Endothelial cell of umbilical vein (primary cell): ENCODE measurements at regions not wholly inside any gene's neighbourhood (a gene's known extent, or its start where the extent isn't known, plus 50 kb on each side); places are given as distances from the start of the nearest gene placed in this dataset.

Source experiments
- BruUV-seq: library from RNA; stranded (reverse); fragments of 400-500 nt; replicated peaks from 2 replicates; lab custom pipeline; 2021; lab: Mats Ljungman, UMichigan
- CTCF ChIA-PET: fragments of 300-600, 350-600 bp; sonication (Branson Sonifier 250); formaldehyde crosslinking; loops from one replicate; lab custom pipeline; 2021; ENCODE audit warnings: antibody characterized with exemption, inconsistent platforms; lab: Charles Lee
- POLR2A ChIA-PET: fragments of 300-600, 350-600 bp; sonication (Branson Sonifier 250); formaldehyde crosslinking; loops from one replicate; lab custom pipeline; 2021; ENCODE audit warnings: antibody characterized with exemption, inconsistent platforms; lab: Charles Lee
- DNase-seq: peaks from one replicate; pipeline ENCODE4 v3.0.0-alpha.2; 2011; ENCODE audit warnings: low read depth, low spot score
- FAIRE-seq: peaks from 2 replicates; lab custom pipeline; 2011; peaks lifted over from hg19 to GRCh38; lab: Jason Lieb, UNC
- H2AFZ ChIP-seq: 2 replicates; pipeline ENCODE4 v1.6.0; 2012; ENCODE audit warnings: low read depth, low read length, control low read depth, inconsistent platforms
- H3K27ac ChIP-seq: 2 replicates; pipeline ENCODE4 v1.5.1; 2011; ENCODE audit warnings: low read depth, mild to moderate bottlenecking, control low read depth, low read length, moderate library complexity; ENCODE audit not compliant: insufficient read depth
- H3K27me3 ChIP-seq, 2 experiments: 2 replicates each; pipeline versions ENCODE4 v1.6.0 to v1.6.1; 2011; ENCODE audit warnings: low read length in 2 of 2, mixed read lengths in 1 of 2; ENCODE audit not compliant: control insufficient read depth in 2 of 2, insufficient read depth in 2 of 2
- H3K36me3 ChIP-seq, 2 experiments: 2 replicates in 1 of 2; 3 replicates in 1 of 2; pipeline ENCODE4 v1.5.1; 2011; ENCODE audit warnings: low read length in 2 of 2, mild to moderate bottlenecking in 1 of 2, moderate library complexity in 1 of 2; ENCODE audit not compliant: control insufficient read depth in 2 of 2, insufficient read depth in 2 of 2; ENCODE audit errors: extremely low read depth in 1 of 2
- H3K4me1 ChIP-seq: 3 replicates; pipeline ENCODE4 v1.5.1; 2011; ENCODE audit warnings: mild to moderate bottlenecking, low read length; ENCODE audit not compliant: control insufficient read depth, insufficient read depth; ENCODE audit errors: extremely low read depth
- H3K4me2 ChIP-seq: 2 replicates; pipeline ENCODE4 v1.6.1; 2011; ENCODE audit warnings: low read length, control low read depth, mixed read lengths; ENCODE audit not compliant: insufficient read depth
- H3K4me3 ChIP-seq, 3 experiments: fragments of 200-600 bp in 1 of 3; sonication (generic), shearing (Covaris generic) in 1 of 3; replicated peaks in 1 of 3; 2 replicates each; pipeline ENCODE4 v1.5.1; 2011 to 2016; ENCODE audit warnings: control low read depth in 3 of 3, low read length in 3 of 3, mild to moderate bottlenecking in 2 of 3, inconsistent platforms in 1 of 3, low read depth in 1 of 3, moderate library complexity in 1 of 3; ENCODE audit not compliant: insufficient read depth in 1 of 3
- H3K79me2 ChIP-seq: 2 replicates; pipeline ENCODE4 v1.6.0; 2012; ENCODE audit warnings: low read length, inconsistent platforms; ENCODE audit not compliant: control insufficient read depth, insufficient read depth
- H3K9ac ChIP-seq: replicated peaks from 2 replicates; pipeline ENCODE3; 2011; ENCODE audit warnings: low read length, control low read depth; ENCODE audit not compliant: insufficient read depth; ENCODE audit errors: extremely low read depth
- H3K9me1 ChIP-seq: replicated peaks from 3 replicates; pipeline ENCODE4 v1.6.0; 2011; ENCODE audit warnings: mild to moderate bottlenecking, low read length; ENCODE audit not compliant: control insufficient read depth, insufficient read depth; ENCODE audit errors: extremely low read depth
- H3K9me3 ChIP-seq: replicated peaks from 2 replicates; pipeline ENCODE4 v1.5.1; 2012; ENCODE audit warnings: low read length, inconsistent platforms; ENCODE audit not compliant: control insufficient read depth, insufficient read depth
- H4K20me1 ChIP-seq: replicated peaks from 2 replicates; pipeline ENCODE3; 2011; ENCODE audit warnings: mild to moderate bottlenecking, low read length; ENCODE audit not compliant: control insufficient read depth, insufficient read depth; ENCODE audit errors: extremely low read depth
- EZH2 ChIP-seq: IDR thresholded peaks from 2 replicates; pipeline ENCODE4 v1.6.1; 2012; ENCODE audit warnings: borderline replicate concordance, low read depth, mild to moderate bottlenecking, moderate library complexity, low read length, inconsistent platforms; ENCODE audit not compliant: severe bottlenecking
- FOS ChIP-seq: IDR thresholded peaks from 2 replicates; pipeline ENCODE4 v1.6.1; 2011; ENCODE audit warnings: mild to moderate bottlenecking, low read length, moderate library complexity, borderline replicate concordance; ENCODE audit not compliant: insufficient read depth
- GATA2 ChIP-seq: IDR thresholded peaks from 2 replicates; pipeline ENCODE4 v1.7.0; 2011; ENCODE audit warnings: low read depth, mild to moderate bottlenecking, moderate library complexity, mixed read lengths, low read length; ENCODE audit not compliant: insufficient read length, insufficient read depth
- JUN ChIP-seq: IDR thresholded peaks from 2 replicates; pipeline ENCODE4 v1.6.1; 2011; ENCODE audit warnings: borderline replicate concordance, low read depth; ENCODE audit not compliant: insufficient read length, insufficient read depth
- MYC ChIP-seq: IDR thresholded peaks from one replicate; pipeline ENCODE4 v1.6.1; 2011; ENCODE audit warnings: mild to moderate bottlenecking, low read depth, low read length
- POLR2A ChIP-seq: IDR thresholded peaks from 2 replicates; pipeline ENCODE4 v1.6.1; 2012; ENCODE audit warnings: low read depth, mild to moderate bottlenecking, control low read depth, low read length
- POLR2AphosphoS5 ChIP-seq: IDR thresholded peaks from 2 replicates; pipeline ENCODE4 v1.6.1; 2012; ENCODE audit warnings: low read depth, mild to moderate bottlenecking, control low read depth, low read length, moderate library complexity; ENCODE audit not compliant: insufficient read depth
- dilution Hi-C: fragments of 300-500 bp; cut with MboI; formaldehyde crosslinking; loops from one replicate; pipeline ENCODE4 v1.15.0; 2019; ENCODE audit warnings: low sequenced_read_pairs; ENCODE audit not compliant: extremely low pct_ligation_motif_present
- intact Hi-C: fragments of 100-400 bp; cut with micrococcal nuclease; formaldehyde crosslinking; loops from one replicate; pipeline ENCODE4 v1.10.0; 2022
- TF ChIP-seq, protein P1 (sequence below), 2 donors: IDR thresholded peaks; 1 replicate in 1 of 2; 2 replicates in 1 of 2; pipeline ENCODE4 v1.5.1; 2011; ENCODE audit warnings: low read length in 2 of 2, mild to moderate bottlenecking in 2 of 2, moderate library complexity in 2 of 2, control low read depth in 1 of 2, inconsistent platforms in 1 of 2, low read depth in 1 of 2; ENCODE audit not compliant: insufficient read depth in 1 of 2; ENCODE audit errors: extremely low read depth in 1 of 2
- TF ChIP-seq, protein P2 (sequence below): IDR thresholded peaks from 2 replicates; pipeline ENCODE4 v1.6.1; 2011; ENCODE audit not compliant: insufficient read depth, insufficient read length

DNA sequence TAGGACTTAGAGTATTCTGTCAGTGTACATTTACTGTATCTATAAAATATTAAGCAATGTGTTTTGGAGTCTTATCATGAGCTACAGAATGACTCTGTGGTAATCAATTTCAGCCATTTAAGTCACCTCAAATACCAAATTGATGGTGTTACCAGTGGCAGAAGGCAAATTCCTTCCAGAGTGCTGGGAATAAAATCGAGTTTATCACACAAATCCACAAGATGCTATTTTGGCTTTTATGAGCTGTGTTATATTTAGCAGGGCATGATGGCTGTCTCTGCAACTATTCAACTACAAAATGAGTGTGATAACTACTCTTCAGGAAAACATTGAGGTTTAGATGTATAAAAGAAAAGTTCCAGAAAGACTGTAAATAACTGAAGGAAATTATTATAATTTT is 78.2 kb downstream of the AREG start:
- Histone ChIP-seq H3K9me3 (no peaks in the 10 kb centered on the region), H3K4me2 (no peak overlapping the region), H3K4me1 (no peaks in the 10 kb centered on the region), H3K36me3 (no peaks in the 10 kb centered on the region), H3K4me3 (no peak overlapping the region), H3K27ac (no peak overlapping the region), H3K9me1 (no peaks in the 10 kb centered on the region), H3K9ac (no peak overlapping the region), H4K20me1 (no peaks in the 10 kb centered on the region), H2AFZ (no peak overlapping the region), H3K79me2 (no peaks in the 10 kb centered on the region), H3K27me3 (no peaks in the 10 kb centered on the region)
- POLR2A ChIA-PET, result no interaction called here
- intact Hi-C loops, result no loop called here
- BruUV-seq, result no TSS peak
- dilution Hi-C loops, result no loop called here
- DNase-seq (no peak), FAIRE-seq (no peak)
- TF ChIP-seq MYC (no peak), FOS (no peak), POLR2A (no peak), JUN (no peak), EZH2 (no peak), GATA2 (no peak), POLR2AphosphoS5 (no peak)
- TF ChIP-seq, protein P1, sequence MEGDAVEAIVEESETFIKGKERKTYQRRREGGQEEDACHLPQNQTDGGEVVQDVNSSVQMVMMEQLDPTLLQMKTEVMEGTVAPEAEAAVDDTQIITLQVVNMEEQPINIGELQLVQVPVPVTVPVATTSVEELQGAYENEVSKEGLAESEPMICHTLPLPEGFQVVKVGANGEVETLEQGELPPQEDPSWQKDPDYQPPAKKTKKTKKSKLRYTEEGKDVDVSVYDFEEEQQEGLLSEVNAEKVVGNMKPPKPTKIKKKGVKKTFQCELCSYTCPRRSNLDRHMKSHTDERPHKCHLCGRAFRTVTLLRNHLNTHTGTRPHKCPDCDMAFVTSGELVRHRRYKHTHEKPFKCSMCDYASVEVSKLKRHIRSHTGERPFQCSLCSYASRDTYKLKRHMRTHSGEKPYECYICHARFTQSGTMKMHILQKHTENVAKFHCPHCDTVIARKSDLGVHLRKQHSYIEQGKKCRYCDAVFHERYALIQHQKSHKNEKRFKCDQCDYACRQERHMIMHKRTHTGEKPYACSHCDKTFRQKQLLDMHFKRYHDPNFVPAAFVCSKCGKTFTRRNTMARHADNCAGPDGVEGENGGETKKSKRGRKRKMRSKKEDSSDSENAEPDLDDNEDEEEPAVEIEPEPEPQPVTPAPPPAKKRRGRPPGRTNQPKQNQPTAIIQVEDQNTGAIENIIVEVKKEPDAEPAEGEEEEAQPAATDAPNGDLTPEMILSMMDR (IDR thresholded peaks at IDR 0.05; ENCODE audit: extremely low read depth in 1 of 2, insufficient read depth in 1 of 2, low read depth in 1 of 2, low read length in 2 of 2), result no peak
- TF ChIP-seq, protein P2, sequence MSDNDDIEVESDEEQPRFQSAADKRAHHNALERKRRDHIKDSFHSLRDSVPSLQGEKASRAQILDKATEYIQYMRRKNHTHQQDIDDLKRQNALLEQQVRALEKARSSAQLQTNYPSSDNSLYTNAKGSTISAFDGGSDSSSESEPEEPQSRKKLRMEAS, result no peak
- CTCF ChIA-PET, result interaction anchor here (1.2 to 1.7 kb wide), 2 partner anchors 9 to 78 kb away, joined by 3 to 9 read pairs; partner anchors contain the start of gene AREG
